Right lung (tissue), 2 donors: ENCODE measurements at regions not wholly inside any gene's neighbourhood (a gene's known extent, or its start where the extent isn't known, plus 50 kb on each side); places are given as distances from the start of the nearest gene placed in this dataset.
"Not testable (repeated sequence)": the region's sequence is repeated elsewhere in the genome, so short reads cannot be mapped to it uniquely, and the experiment has no call there.

Source experiments
- DNase-seq, 2 donors: peaks; one replicate each; pipeline ENCODE4 v3.0.0-alpha.2; 2013

- DNase-seq = no peak
Observed at GRCh38 chr10:22875581-22875980, 52.3 kb upstream of the ARMC3 start.

GRCh38 chr10:22874189-22874854 lies 53.5 kb upstream of the ARMC3 start:
- DNase-seq = peak in 1 of 2 donors; percentile 5

- DNase-seq = no peak
Observed at GRCh38 chr10:22856444-22857074, 71.3 kb upstream of the ARMC3 start.

GRCh38 chr10:22854935-22855421 lies 72.9 kb upstream of the ARMC3 start:
- no peak for DNase-seq

GRCh38 chr10:22853906-22854447 lies 73.9 kb upstream of the ARMC3 start:
- DNase-seq = no peak

GRCh38 chr10:22852712-22853353 lies 75.0 kb upstream of the ARMC3 start:
- no peak for DNase-seq

GRCh38 chr10:22851865-22852239 lies 76.0 kb upstream of the ARMC3 start:
- DNase-seq = no peak

GRCh38 chr10:22850541-22850940 lies 77.3 kb upstream of the ARMC3 start:
- no peak for DNase-seq

GRCh38 chr10:22849077-22849805 lies 78.6 kb upstream of the ARMC3 start:
- DNase-seq = peak in 1 of 2 donors; percentile 13

GRCh38 chr10:22848509-22848908 lies 79.3 kb upstream of the ARMC3 start:
- DNase-seq = no peak

- DNase-seq = no peak
Observed at GRCh38 chr10:22846294-22846693, 81.6 kb upstream of the ARMC3 start.

GRCh38 chr10:22839639-22840038 lies 88.2 kb upstream of the ARMC3 start:
- no peak for DNase-seq

GRCh38 chr10:22837771-22838170 lies 90.1 kb upstream of the ARMC3 start:
- DNase-seq = no peak

- DNase-seq = no peak
Observed at GRCh38 chr10:22837351-22837750, 90.5 kb upstream of the ARMC3 start.

- DNase-seq = no peak
Observed at GRCh38 chr10:22834471-22834870, 93.4 kb upstream of the ARMC3 start.

- no peak for DNase-seq
Observed at GRCh38 chr10:22833781-22834180, 94.1 kb upstream of the ARMC3 start.

- DNase-seq = no peak
Observed at GRCh38 chr10:22833353-22833752, 94.5 kb upstream of the ARMC3 start.

- DNase-seq = no peak
Observed at GRCh38 chr10:22832851-22833250, 95.0 kb upstream of the ARMC3 start.

GRCh38 chr10:22832066-22832602 lies 95.7 kb upstream of the ARMC3 start:
- no peak for DNase-seq

GRCh38 chr10:22831586-22831985 lies 96.3 kb upstream of the ARMC3 start:
- DNase-seq = no peak

- DNase-seq = not testable (repeated sequence)
Observed at GRCh38 chr10:22828712-22829111, 99.1 kb upstream of the ARMC3 start.

GRCh38 chr10:22825841-22826240 lies 102.0 kb upstream of the ARMC3 start:
- no peak for DNase-seq
